ENCODE measurements at regions not wholly inside any gene's neighbourhood (a gene's known extent, or its start where the extent isn't known, plus 50 kb on each side); places are given as distances from the start of the nearest gene placed in this dataset.

DNA sequence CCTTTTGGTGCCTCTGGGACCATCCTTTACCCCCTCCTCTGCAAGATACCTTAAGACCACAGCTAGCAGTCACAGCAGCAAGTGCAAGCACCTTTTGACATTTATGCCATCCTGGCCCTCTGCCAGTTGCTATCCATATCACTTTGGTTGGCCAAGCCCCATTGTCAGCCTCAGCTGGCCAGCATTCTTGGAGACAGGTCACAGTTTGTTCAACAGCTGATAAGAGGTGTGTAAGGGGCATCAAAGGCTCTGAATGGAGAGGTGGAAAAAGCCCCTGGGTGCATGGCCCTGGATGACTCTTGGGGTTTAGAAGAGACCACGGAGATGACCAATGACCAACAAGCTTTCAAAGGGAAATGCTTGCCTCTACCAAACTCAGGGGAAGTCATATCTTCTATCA is 133.6 kb upstream of the MAMLD1 start:
- TF ChIP-seq, protein P1, sequence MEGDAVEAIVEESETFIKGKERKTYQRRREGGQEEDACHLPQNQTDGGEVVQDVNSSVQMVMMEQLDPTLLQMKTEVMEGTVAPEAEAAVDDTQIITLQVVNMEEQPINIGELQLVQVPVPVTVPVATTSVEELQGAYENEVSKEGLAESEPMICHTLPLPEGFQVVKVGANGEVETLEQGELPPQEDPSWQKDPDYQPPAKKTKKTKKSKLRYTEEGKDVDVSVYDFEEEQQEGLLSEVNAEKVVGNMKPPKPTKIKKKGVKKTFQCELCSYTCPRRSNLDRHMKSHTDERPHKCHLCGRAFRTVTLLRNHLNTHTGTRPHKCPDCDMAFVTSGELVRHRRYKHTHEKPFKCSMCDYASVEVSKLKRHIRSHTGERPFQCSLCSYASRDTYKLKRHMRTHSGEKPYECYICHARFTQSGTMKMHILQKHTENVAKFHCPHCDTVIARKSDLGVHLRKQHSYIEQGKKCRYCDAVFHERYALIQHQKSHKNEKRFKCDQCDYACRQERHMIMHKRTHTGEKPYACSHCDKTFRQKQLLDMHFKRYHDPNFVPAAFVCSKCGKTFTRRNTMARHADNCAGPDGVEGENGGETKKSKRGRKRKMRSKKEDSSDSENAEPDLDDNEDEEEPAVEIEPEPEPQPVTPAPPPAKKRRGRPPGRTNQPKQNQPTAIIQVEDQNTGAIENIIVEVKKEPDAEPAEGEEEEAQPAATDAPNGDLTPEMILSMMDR (IDR thresholded peaks at IDR 0.05 in 4 of 5, conservative IDR thresholded peaks at IDR 0.05 in 1 of 5), result no peak
- TF ChIP-seq POLR2A (IDR thresholded peaks at IDR 0.05), result no peak

Measured in gastrocnemius medialis (tissue), 4 donors.